NCI-H82 treated with DMSO at 0.1 percent for 48 hours (cell line): ENCODE measurements at regions not wholly inside any gene's neighbourhood (a gene's known extent, or its start where the extent isn't known, plus 50 kb on each side); places are given as distances from the start of the nearest gene placed in this dataset.

Experiments used
- DNase-seq: peaks from one replicate; lab custom pipeline; 2025; ENCODE audit not compliant: unreplicated experiment; lab: John Stamatoyannopoulos, UW

- DNase-seq, result no peak
Measured at GRCh38 chr4:107115185-107115847, 79.2 kb upstream of the DKK2 start.

GRCh38 chr4:107114059-107114458 is 77.9 kb upstream of the DKK2 start:
- DNase-seq, result no peak

GRCh38 chr4:107098401-107098800 is 62.3 kb upstream of the DKK2 start:
- DNase-seq, result no peak

GRCh38 chr4:107094976-107095375 is 58.9 kb upstream of the DKK2 start:
- no peak for DNase-seq

- no peak for DNase-seq
Measured at GRCh38 chr4:107094332-107094731, 58.2 kb upstream of the DKK2 start.
